Liver (tissue), 8 donors: ENCODE measurements at regions not wholly inside any gene's neighbourhood (a gene's known extent, or its start where the extent isn't known, plus 50 kb on each side); places are given as distances from the start of the nearest gene placed in this dataset.

Source experiments
- DNase-seq: peaks from one replicate; pipeline ENCODE4 v3.0.0-alpha.2; 2017; ENCODE audit warnings: low spot score
- H3K27ac ChIP-seq, 2 donors: one replicate each; pipeline ENCODE4 v1.7.0; 2013; ENCODE audit warnings: inconsistent platforms in 2 of 2, low read length in 2 of 2, control low read depth in 1 of 2, low read depth in 1 of 2, mild to moderate bottlenecking in 1 of 2
- H3K27me3 ChIP-seq, 4 donors: one replicate each; pipeline versions ENCODE4 v1.6.1 to v1.7.0; 2013; ENCODE audit warnings: low read length in 3 of 4, inconsistent platforms in 1 of 4, mild to moderate bottlenecking in 1 of 4, moderate library complexity in 1 of 4; ENCODE audit not compliant: control insufficient read depth in 4 of 4, insufficient read depth in 4 of 4
- H3K36me3 ChIP-seq, 4 donors: one replicate each; pipeline versions ENCODE4 v1.6.1 to v1.7.0; 2013; ENCODE audit warnings: low read length in 3 of 4, mild to moderate bottlenecking in 3 of 4, low read depth in 1 of 4, moderate library complexity in 1 of 4; ENCODE audit not compliant: control insufficient read depth in 4 of 4, insufficient read depth in 3 of 4
- H3K4me1 ChIP-seq, 4 donors: one replicate each; pipeline versions ENCODE4 v1.6.1 to v1.7.0; 2013; ENCODE audit warnings: low read length in 3 of 4, mild to moderate bottlenecking in 3 of 4, moderate library complexity in 1 of 4; ENCODE audit not compliant: control insufficient read depth in 4 of 4, insufficient read depth in 4 of 4
- H3K4me3 ChIP-seq, 3 donors: one replicate each; pipeline versions ENCODE4 v1.6.1 to v1.7.0; 2013; ENCODE audit warnings: low read length in 3 of 3, control low read depth in 1 of 3, low read depth in 1 of 3, mild to moderate bottlenecking in 1 of 3
- H3K9ac ChIP-seq, 2 donors: one replicate each; pipeline ENCODE4 v1.7.0; 2013; ENCODE audit warnings: low read length in 2 of 2, mild to moderate bottlenecking in 2 of 2, moderate library complexity in 2 of 2, control low read depth in 1 of 2, low read depth in 1 of 2
- H3K9me3 ChIP-seq, 4 donors: one replicate each; pipeline versions ENCODE4 v1.6.1 to v1.7.0; 2013; ENCODE audit warnings: low read length in 3 of 4; ENCODE audit not compliant: control insufficient read depth in 4 of 4
- EGR1 ChIP-seq, 2 donors: IDR thresholded peaks; 2 replicates each; pipeline ENCODE4 v1.6.1; 2016 to 2018; ENCODE audit warnings: antibody characterized with exemption in 2 of 2, low read depth in 2 of 2
- FOXA1 ChIP-seq: IDR thresholded peaks from 2 replicates; pipeline ENCODE4 v1.6.1; 2016; ENCODE audit warnings: antibody characterized with exemption
- FOXA2 ChIP-seq: IDR thresholded peaks from 2 replicates; pipeline ENCODE4 v1.6.1; 2016; ENCODE audit warnings: antibody characterized with exemption
- GABPA ChIP-seq, 2 donors: IDR thresholded peaks in 1 of 2; conservative IDR thresholded peaks in 1 of 2; 2 replicates each; pipeline ENCODE4 v1.6.1; 2016; ENCODE audit warnings: antibody characterized with exemption in 2 of 2, mild to moderate bottlenecking in 1 of 2, moderate library complexity in 1 of 2
- HNF4G ChIP-seq: IDR thresholded peaks from 2 replicates; pipeline ENCODE4 v1.6.1; 2016; ENCODE audit warnings: antibody characterized with exemption
- JUND ChIP-seq, 2 donors: IDR thresholded peaks; 2 replicates each; pipeline ENCODE4 v1.6.1; 2016; ENCODE audit warnings: antibody characterized with exemption in 2 of 2
- NR2F2 ChIP-seq: IDR thresholded peaks from 2 replicates; pipeline ENCODE4 v1.6.1; 2016; ENCODE audit warnings: antibody characterized with exemption
- RAD21 ChIP-seq, 2 donors: IDR thresholded peaks; 2 replicates each; pipeline ENCODE4 v1.6.1; 2016; ENCODE audit warnings: antibody characterized with exemption in 2 of 2, mild to moderate bottlenecking in 2 of 2
- RXRA ChIP-seq, 2 donors: IDR thresholded peaks; 2 replicates each; pipeline ENCODE4 v1.6.1; 2017 to 2018; ENCODE audit warnings: antibody characterized with exemption in 2 of 2, mild to moderate bottlenecking in 1 of 2
- SP1 ChIP-seq: IDR thresholded peaks from 2 replicates; pipeline ENCODE4 v1.6.1; 2018; ENCODE audit warnings: antibody characterized with exemption, mild to moderate bottlenecking
- TAF1 ChIP-seq: conservative IDR thresholded peaks from 2 replicates; pipeline ENCODE4 v1.6.1; 2016; ENCODE audit warnings: antibody characterized with exemption, mild to moderate bottlenecking
- YY1 ChIP-seq: IDR thresholded peaks from 2 replicates; pipeline ENCODE4 v1.6.1; 2016; ENCODE audit warnings: antibody characterized with exemption, mild to moderate bottlenecking
- WGBS: extraction: QIAGEN DNeasy Blood & Tissue Kit; methylation state at CpG from one replicate; pipeline ENCODE4 v1.1.7; 2013; 5-methylcytosine and 5-hydroxymethylcytosine counted together
- TF ChIP-seq, protein P1 (sequence below): IDR thresholded peaks from 2 replicates; pipeline ENCODE4 v1.6.1; 2016; ENCODE audit warnings: antibody characterized with exemption
- TF ChIP-seq, protein P2 (sequence below): fragments of 150-350 bp; IDR thresholded peaks from 2 replicates; pipeline ENCODE4 v1.5.1; 2017; ENCODE audit warnings: improper control_type of control experiment, low read depth, low read length; ENCODE audit not compliant: missing input control
- TF ChIP-seq, protein P3 (sequence below): IDR thresholded peaks from 2 replicates; pipeline ENCODE4 v1.6.1; 2016; ENCODE audit warnings: antibody characterized with exemption, mild to moderate bottlenecking
- TF ChIP-seq, protein P4 (sequence below): IDR thresholded peaks from 2 replicates; pipeline ENCODE4 v1.6.1; 2016; ENCODE audit warnings: antibody characterized with exemption
- TF ChIP-seq, protein P5 (sequence below): IDR thresholded peaks from 2 replicates; pipeline ENCODE4 v1.6.1; 2016; ENCODE audit warnings: antibody characterized with exemption
- donor health status: healthy.
- donor health status: healthy.
- donor health status: healthy.
- donor health status: healthy.
- donor health status: healthy.

DNA sequence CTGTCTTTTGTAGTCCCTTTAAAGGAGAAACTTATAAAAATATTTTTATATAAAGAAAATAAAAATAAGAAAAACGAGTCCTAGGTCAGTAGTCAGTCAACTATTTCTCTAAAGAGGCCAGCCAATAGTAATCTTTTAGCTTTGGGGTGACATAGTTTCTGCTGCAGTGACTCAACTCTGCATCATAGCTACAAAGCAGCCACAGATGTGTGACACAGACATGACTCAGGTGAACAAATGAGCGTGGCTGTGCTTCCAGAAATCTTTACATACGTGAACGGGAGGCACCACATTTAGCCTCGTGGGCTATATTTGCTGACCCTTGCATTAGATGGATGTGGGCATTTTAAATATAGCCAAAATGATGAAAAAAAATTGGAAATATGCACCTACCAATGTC is 1862.5 kb upstream of the TENM3 start:
- no peak for TF ChIP-seq RAD21 (IDR thresholded peaks at IDR 0.05)
- TF ChIP-seq FOXA1, result no peak
- TF ChIP-seq HNF4G, result no peak
- TF ChIP-seq SP1, result no peak
- TF ChIP-seq TAF1, result no peak
- TF ChIP-seq, protein P1, sequence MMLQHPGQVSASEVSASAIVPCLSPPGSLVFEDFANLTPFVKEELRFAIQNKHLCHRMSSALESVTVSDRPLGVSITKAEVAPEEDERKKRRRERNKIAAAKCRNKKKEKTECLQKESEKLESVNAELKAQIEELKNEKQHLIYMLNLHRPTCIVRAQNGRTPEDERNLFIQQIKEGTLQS, result no peak
- TF ChIP-seq RXRA (IDR thresholded peaks at IDR 0.05), result no peak
- TF ChIP-seq, protein P2, sequence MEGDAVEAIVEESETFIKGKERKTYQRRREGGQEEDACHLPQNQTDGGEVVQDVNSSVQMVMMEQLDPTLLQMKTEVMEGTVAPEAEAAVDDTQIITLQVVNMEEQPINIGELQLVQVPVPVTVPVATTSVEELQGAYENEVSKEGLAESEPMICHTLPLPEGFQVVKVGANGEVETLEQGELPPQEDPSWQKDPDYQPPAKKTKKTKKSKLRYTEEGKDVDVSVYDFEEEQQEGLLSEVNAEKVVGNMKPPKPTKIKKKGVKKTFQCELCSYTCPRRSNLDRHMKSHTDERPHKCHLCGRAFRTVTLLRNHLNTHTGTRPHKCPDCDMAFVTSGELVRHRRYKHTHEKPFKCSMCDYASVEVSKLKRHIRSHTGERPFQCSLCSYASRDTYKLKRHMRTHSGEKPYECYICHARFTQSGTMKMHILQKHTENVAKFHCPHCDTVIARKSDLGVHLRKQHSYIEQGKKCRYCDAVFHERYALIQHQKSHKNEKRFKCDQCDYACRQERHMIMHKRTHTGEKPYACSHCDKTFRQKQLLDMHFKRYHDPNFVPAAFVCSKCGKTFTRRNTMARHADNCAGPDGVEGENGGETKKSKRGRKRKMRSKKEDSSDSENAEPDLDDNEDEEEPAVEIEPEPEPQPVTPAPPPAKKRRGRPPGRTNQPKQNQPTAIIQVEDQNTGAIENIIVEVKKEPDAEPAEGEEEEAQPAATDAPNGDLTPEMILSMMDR, result no peak
- H3K9ac ChIP-seq, result no peak overlapping the region
- no peaks in the 10 kb centered on the region for H3K4me1 ChIP-seq
- H3K27me3 ChIP-seq, result no peaks in the 10 kb centered on the region
- no peaks in the 10 kb centered on the region for H3K9me3 ChIP-seq
- H3K27ac ChIP-seq, result no peak overlapping the region
- no peak for DNase-seq
- 62% methylated on average over 5 of the region's 5 CpGs for WGBS
- no peak overlapping the region for H3K4me3 ChIP-seq
- H3K36me3 ChIP-seq, result no peaks in the 10 kb centered on the region

DNA sequence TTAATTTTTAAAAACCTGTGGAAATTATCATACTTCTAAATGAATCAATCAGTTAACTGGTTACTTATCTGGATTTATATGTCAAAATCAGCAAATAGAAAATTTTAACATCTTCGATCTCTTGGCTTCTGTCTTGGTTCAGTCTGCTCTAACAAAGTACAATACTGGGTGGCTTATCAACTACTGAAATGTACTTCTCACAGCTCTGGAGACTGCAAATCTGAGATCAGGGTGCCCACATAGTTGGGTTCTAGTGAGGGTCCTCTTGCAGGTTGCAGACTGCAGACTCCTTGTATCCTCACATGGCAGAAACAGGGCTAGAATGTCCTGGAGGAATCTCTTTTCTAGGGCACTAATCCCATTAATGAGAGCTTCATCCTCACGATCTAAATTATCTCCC is 1851.6 kb upstream of the TENM3 start:
- H3K27ac ChIP-seq, result no peak overlapping the region
- no peaks in the 10 kb centered on the region for H3K9me3 ChIP-seq
- no peak for DNase-seq
- H3K4me3 ChIP-seq, result no peak overlapping the region
- H3K9ac ChIP-seq, result no peak overlapping the region
- WGBS, result 93% methylated on average over 2 of the region's 2 CpGs
- no peak for TF ChIP-seq RAD21 (IDR thresholded peaks at IDR 0.05)
- TF ChIP-seq YY1, result no peak
- no peak for TF ChIP-seq EGR1 (IDR thresholded peaks at IDR 0.05; ENCODE audit: low read depth in 2 of 2)
- TF ChIP-seq RXRA (IDR thresholded peaks at IDR 0.05), result no peak
- TF ChIP-seq, protein P1, result no peak
- no peak for TF ChIP-seq FOXA1
- H3K27me3 ChIP-seq, result no peaks in the 10 kb centered on the region
- H3K4me1 ChIP-seq, result no peaks in the 10 kb centered on the region
- no peaks in the 10 kb centered on the region for H3K36me3 ChIP-seq

DNA sequence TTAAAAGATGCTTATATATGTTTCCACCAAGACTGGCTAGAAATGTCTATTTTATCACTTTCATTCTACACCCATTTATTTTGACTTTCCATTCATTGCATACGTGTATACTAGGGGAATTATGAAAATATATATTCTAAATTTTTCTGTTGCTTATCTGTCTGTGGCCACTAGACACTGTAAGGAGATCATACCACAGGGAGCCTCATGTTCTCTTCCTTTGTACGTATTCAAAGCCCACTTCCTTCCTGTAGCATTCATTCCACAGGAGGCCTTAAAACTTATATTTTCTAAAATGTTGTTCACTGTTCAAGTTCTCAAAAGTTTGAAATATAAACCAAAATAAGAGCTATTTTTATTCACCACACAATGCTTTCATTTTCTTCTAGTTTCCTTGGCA is 1848.9 kb upstream of the TENM3 start:
- no peaks in the 10 kb centered on the region for H3K27me3 ChIP-seq
- no peaks in the 10 kb centered on the region for H3K9me3 ChIP-seq
- no peaks in the 10 kb centered on the region for H3K36me3 ChIP-seq
- H3K9ac ChIP-seq, result no peak overlapping the region
- no peak overlapping the region for H3K4me3 ChIP-seq
- no peaks in the 10 kb centered on the region for H3K4me1 ChIP-seq
- no peak for DNase-seq
- 60% methylated on average over 2 of the region's 2 CpGs for WGBS
- no peak for TF ChIP-seq TAF1
- TF ChIP-seq, protein P2, result no peak
- TF ChIP-seq, protein P3, sequence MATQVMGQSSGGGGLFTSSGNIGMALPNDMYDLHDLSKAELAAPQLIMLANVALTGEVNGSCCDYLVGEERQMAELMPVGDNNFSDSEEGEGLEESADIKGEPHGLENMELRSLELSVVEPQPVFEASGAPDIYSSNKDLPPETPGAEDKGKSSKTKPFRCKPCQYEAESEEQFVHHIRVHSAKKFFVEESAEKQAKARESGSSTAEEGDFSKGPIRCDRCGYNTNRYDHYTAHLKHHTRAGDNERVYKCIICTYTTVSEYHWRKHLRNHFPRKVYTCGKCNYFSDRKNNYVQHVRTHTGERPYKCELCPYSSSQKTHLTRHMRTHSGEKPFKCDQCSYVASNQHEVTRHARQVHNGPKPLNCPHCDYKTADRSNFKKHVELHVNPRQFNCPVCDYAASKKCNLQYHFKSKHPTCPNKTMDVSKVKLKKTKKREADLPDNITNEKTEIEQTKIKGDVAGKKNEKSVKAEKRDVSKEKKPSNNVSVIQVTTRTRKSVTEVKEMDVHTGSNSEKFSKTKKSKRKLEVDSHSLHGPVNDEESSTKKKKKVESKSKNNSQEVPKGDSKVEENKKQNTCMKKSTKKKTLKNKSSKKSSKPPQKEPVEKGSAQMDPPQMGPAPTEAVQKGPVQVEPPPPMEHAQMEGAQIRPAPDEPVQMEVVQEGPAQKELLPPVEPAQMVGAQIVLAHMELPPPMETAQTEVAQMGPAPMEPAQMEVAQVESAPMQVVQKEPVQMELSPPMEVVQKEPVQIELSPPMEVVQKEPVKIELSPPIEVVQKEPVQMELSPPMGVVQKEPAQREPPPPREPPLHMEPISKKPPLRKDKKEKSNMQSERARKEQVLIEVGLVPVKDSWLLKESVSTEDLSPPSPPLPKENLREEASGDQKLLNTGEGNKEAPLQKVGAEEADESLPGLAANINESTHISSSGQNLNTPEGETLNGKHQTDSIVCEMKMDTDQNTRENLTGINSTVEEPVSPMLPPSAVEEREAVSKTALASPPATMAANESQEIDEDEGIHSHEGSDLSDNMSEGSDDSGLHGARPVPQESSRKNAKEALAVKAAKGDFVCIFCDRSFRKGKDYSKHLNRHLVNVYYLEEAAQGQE, result no peak
- TF ChIP-seq FOXA1, result no peak
- TF ChIP-seq, protein P1, result no peak
- TF ChIP-seq GABPA (IDR thresholded peaks at IDR 0.05 in 1 of 2, conservative IDR thresholded peaks at IDR 0.05 in 1 of 2), result no peak
- TF ChIP-seq RAD21 (IDR thresholded peaks at IDR 0.05), result no peak
- TF ChIP-seq, protein P4, sequence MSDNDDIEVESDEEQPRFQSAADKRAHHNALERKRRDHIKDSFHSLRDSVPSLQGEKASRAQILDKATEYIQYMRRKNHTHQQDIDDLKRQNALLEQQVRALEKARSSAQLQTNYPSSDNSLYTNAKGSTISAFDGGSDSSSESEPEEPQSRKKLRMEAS, result no peak
- TF ChIP-seq, protein P5, sequence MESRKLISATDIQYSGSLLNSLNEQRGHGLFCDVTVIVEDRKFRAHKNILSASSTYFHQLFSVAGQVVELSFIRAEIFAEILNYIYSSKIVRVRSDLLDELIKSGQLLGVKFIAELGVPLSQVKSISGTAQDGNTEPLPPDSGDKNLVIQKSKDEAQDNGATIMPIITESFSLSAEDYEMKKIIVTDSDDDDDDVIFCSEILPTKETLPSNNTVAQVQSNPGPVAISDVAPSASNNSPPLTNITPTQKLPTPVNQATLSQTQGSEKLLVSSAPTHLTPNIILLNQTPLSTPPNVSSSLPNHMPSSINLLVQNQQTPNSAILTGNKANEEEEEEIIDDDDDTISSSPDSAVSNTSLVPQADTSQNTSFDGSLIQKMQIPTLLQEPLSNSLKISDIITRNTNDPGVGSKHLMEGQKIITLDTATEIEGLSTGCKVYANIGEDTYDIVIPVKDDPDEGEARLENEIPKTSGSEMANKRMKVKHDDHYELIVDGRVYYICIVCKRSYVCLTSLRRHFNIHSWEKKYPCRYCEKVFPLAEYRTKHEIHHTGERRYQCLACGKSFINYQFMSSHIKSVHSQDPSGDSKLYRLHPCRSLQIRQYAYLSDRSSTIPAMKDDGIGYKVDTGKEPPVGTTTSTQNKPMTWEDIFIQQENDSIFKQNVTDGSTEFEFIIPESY, result no peak
- TF ChIP-seq JUND (IDR thresholded peaks at IDR 0.05), result no peak
- TF ChIP-seq EGR1 (IDR thresholded peaks at IDR 0.05; ENCODE audit: low read depth in 2 of 2), result no peak
- no peak for TF ChIP-seq NR2F2
- TF ChIP-seq FOXA2, result no peak
- H3K27ac ChIP-seq, result no peak overlapping the region
